Stimulated activated CD8-positive, alpha-beta memory T cell treated with anti-CD3 and anti-CD28 coated beads, Interleukin-15, amount 100 ng/mL, for 48 hours (primary cell): ENCODE measurements at regions not wholly inside any gene's neighbourhood (a gene's known extent, or its start where the extent isn't known, plus 50 kb on each side); places are given as distances from the start of the nearest gene placed in this dataset.
"Not testable (repeated sequence)": the region's sequence is repeated elsewhere in the genome, so short reads cannot be mapped to it uniquely, and the experiment has no call there.

Experiments
- DNase-seq, 2 donors: peaks; one replicate each; pipeline ENCODE4 v3.0.0-alpha.2; 2020; ENCODE audit warnings: low read depth in 2 of 2

DNA sequence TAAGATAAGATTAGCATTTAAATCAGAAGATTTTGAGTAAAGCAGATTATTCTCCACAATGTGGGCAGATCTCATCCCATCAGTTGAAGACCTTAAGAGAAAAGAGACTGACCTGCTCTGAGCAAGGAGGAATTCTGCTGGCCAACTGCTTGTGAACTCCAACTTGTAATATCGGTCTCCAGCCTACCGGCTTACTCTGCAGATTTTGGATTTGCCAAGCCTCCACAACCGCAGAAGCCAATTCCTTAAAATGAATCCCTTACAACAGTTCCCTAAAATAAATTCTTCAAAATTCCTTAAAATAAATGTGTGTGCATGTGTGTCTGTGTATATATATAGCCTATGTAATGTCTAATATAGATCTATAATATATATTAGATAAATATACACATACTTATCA lies 107.4 kb upstream of the KLF13 start:
- DNase-seq = no peak

DNA sequence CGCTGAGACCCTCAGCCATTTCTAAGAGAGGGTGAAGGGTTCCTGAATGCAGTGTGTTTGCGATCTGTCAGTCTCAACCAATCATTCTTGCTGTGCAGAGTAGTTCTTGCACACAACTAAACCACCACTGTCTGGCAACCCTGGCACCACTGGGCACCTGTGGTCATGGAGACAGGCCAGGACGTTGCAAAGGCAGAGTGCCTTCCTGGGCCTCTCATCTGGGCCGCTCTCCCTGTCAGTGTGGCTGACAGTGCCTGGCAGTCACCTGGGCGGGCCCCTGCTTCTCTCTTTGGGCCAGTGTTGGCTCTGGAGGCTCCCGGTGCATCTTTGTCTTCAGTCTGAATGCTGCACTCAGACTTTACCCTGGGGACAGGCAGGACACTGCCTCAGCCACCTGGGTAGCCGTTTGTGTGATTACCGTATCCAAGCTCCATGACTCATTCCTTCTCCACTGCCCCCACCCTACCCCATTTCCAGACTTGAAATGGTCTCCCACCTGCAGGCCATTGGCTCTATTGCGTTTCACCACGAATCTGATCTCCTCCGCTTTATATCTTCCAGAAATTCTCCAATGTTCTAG lies 104.6 kb upstream of the KLF13 start:
- DNase-seq = no peak

DNA sequence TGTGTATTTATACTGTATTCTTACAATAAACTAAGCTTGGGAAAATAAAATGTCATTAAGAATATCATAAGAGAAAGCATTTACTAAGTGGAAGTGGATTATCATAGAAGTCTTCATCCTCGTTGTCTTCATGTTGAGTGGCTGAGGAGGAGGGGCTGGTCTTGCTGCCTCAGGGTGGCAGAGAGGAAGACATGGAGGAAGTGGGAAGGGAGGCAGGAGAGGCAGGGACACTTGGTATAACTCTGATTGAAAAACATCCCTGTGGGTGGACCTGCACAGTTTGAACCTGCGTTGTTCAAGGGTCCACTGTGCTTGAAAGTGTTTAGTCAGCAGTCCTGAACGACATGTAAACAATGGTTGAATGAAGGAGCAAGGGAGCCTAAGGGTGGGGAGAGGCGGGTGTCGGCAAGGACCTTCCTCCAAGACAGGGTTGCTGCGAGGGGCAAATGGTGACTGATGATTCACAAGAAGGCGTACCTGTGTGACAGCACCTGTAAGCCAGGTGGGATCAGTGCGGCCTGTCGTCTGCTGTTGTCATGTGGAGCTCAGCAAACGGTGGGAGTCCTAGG lies 103.8 kb upstream of the KLF13 start:
- DNase-seq = no peak

DNA sequence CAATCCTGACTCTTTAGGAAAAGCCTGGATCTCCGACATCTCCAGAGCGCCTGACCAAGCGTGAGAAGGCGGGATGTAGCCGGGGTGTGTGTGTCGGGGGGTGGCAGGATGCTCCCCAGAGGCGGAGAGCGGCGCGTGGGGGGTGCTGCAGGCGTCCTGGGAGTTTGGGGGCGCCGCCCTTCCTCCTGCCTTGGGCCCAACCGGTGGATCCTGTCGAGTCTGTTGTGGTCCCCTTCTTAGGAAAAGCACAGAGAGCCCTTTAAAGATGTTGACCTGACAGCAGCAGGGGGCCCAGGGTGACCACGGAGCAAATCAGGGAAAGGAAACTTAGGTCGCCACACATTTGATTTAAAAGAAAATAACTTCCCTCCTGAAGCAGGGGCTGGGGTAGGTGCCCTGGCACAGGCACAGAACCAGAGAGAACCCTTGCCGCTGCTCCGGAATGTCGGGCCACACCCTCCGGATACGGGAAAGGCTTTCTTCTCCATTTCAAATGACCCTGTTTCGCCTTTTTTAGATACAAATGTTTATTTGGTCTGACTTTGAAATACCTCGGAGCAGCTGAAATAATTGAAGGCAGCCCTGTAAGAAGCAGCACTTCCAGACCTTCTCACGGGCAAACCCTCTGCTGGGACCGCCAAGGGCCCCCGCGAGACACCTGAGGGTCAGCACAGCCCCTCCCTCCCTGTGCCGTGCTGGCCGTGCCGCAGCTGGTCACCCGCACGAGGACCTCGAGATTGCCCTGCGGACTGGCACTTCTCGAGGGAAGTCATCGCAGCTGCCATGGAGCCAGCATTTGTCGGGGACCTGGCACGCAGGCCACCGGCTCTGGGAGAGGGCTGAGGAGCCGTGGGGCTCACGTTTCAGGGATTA lies 102.9 kb upstream of the KLF13 start:
- no peak for DNase-seq

DNA sequence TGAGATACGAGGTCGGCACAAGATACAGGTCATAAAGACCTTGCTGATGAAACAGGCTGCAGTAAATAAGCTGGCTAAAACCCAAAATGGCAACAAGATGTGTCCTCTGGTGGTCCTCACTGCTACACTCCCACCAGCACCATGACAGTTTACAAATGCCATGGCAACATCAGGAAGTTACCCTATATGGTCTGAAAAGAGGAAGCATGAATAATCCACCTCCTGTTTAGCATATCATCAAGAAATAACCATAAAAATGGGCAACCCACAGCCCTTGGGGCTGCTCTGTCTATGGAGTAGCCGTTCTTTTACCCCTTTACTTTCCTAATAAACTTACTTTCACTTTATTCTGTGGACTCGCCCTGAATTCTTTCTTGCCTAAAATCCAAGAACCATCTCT lies 102.0 kb upstream of the KLF13 start:
- DNase-seq = not testable (repeated sequence)

DNA sequence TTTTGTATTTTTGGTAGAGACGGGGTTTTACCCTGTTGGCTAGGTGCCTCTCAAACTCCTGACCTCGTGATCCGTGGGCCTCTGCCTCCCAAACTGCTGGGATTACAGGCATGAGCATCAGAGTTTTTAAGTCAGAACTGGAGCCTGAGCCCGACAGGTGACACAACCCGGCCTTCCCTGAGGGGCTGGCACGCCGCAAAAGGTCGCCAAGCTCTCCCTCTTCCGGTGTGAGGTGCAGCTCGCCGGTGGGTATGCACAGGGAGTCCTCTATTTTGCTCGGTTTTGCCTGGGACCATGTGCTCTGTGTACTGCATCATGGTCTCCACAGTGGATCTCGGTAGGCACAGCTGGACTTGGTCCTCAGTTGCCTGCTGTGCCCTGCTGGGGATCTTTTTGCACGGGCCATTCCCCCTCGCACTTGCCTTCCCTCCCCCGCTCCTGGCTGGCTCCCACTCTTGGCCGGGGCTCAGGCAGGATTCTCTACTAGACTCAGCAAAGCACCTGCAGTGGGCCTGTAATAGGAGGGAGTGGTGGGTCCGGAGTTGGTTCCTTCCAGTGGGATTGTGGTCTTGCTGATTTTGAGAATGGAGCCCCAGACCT lies 101.2 kb upstream of the KLF13 start:
- no peak for DNase-seq

DNA sequence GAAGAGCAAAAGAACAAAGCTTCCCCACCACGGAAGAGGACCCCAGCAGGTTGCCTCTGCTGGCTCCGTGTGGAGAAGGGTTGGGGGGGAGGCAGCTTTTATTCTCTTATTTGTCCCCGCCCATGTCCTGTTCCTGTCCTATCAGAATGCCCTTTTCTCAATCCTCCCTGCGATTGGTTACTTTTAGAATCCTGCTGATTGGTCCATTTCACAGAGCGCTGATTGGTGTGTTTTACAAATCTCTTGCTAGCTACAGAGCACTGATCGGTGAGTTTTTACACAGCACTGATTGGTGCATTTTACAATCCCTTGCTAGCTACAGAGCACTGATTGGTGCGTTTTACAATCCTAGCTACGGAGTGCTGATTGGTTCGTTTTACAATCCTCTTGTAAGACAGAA lies 100.6 kb upstream of the KLF13 start:
- no peak for DNase-seq

DNA sequence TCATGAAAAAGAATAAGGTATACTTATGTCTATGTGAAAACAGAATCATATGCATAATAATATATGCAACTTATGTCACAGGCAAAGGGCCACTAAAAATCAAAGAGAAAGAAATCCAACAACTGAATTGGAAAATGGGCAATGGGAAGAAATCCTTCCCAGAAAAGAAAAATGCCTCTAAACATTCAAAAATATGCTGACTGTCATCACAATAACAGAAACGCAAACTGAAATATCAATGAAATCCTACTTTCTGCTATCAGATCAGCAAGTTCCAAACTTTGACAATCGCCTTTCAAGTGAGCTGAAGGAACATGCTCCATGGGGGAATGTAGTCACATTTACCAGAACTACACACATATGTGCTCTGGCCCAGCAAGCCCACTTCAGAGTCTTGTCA lies 99.4 kb upstream of the KLF13 start:
- DNase-seq = no peak

DNA sequence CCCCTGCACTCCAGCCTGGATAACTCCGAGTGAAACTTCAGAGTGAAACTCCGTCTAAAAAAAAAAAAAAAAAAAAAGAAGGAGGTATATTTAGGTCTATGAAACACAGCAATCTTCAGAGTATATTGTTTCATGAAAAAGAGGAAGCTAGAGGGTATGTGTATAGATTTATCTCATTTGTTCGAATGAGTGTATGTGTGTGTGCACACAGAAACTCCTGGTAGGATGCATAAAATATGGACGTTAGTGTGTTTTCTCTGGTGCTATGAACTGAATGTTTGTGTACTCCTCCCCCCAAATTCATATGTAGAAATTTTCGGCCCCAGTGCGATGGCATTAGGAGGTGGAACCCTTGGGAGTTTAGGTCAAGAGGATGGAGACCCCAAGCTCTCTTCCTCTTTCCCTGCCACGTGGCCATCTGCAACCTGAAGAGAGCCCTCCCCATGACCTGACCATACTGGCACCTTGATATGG lies 98.6 kb upstream of the KLF13 start:
- DNase-seq = no peak

DNA sequence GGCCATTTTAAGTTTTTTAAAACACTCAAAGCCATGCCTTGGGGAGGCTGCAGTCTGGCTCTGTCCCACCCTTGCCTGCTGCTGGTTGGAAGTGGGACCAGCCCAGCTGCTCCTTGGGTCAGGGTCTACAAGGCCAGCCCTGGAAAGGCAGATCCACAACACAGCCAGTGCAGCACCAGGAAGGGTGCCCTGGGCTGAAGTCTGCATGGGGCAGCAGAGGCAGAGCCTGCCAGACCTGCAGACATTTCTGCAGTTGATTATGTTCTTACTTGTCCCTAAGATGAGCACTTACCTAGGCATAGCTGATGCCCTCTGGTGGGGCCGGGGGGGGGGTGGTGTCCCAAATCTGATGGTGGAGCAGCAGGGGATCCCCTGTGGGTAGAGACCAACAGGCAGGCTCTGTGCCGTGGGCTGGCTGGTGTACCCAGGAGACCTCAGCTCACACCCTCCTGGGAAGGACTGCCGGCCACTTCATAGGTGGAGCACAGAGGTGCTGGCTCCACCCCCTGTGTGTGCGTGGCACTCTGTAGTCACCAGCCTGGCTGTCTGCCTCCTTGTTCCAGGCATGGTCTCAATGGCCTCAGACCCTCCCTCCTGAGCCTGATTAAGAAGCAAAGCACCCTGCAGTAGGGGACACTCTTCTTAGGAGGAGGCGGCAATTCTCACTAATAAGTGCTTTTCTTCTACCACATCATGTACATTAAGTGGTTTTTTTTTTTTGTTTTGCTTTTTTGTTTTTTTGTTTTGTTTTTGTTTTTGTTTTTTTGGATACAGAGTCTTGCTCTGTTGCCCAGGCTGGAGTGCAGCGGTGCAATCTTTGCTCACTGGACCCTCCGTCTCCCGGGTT lies 97.4 kb upstream of the KLF13 start:
- no peak for DNase-seq

DNA sequence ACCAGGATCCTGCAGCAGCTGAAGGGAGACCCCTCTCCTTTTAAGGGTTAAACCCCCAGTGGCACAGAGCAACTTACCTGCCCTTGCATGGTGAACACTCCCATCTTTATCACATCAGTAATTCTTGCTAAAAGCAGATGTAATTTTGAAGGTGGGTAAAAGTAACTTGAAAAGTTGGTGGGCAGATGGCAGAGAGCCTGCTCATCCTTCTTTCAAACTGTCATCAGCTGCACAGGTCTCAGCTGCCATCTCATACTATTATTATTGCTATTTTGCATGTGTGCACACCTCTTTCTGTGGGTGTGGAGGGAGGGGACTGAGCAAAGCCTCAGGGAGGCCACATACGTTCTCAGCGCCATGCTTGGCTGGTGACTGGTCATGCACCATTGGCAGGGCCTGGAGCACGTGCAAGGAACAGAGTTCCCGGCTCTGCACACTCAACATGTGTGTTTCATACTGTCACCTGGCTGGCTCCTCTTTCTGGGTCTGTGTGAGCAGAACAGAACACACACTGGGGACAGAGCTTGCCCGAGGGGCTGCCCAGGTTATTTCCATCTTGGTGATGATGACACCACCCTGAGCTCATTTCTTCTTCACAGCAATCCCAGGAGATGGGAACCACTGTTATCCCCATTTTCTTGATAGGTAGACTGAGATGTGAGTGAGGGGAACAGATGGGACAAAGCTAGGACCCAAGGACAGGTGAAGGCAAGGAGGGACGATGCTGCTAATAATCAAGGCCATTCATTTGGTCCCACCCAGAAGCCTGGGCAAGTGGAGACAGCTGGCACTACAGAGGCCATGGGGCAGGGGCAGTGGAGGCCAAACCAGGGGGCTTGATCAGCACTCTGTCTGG lies 95.8 kb upstream of the KLF13 start:
- DNase-seq = no peak

DNA sequence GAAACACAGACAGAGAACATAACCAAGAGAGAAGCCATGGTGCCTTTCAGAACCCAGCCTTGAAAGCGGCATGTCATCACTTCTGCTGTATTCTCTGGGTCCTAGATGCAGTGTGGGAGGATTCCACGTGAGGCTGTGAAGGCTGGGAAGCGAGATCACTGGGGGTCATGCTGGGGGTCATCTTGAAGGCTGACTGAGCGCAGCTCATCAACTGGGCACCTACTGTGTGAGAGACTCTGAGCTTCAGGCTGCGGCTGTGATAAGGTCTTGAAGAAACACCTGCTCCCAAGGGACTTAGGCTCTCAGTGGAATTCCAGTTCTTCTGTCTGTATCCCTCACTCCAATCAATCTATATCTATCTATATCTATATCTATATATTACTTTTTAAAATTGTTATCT lies 91.8 kb upstream of the KLF13 start:
- no peak for DNase-seq

DNA sequence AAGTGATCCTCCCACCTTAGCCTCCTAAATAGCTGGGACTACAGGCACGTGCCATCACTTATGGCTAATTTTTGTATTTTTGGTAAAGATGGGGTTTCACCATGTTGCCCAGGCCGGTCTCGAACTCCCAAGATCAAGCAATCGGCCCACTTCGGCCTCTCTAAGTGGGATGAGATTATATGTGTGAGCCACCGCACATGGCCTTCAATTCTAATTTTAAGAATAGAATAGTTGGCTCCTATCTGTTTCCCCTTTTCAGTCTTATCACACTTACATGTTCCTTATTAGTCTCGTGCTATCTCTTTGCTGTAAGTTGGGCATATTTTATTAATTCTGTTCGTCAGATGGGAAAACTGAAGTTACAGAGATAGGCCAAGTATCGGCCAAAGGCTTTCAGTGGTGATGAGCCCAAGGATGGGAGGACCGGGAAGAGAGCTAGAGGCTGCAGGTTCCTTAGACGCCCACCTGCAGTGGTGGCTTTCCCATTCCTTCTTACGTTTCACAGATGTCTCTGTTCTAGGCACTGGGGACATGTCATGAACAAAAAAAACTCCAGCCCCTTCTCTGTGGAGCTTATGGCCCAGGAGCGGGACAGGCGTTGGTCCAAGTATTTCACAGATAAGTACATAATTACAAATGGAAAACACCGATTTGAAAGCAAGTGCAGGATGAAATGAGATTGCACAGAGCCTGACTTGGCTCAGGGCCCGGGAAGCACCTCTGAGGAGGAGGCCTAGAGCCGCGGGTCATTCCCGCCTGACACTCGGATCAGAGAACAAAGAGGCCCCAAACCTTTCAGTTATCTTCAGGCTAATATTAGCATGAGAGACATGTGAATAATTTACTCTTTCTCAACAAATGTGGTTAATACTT lies 91.1 kb upstream of the KLF13 start:
- DNase-seq = no peak

DNA sequence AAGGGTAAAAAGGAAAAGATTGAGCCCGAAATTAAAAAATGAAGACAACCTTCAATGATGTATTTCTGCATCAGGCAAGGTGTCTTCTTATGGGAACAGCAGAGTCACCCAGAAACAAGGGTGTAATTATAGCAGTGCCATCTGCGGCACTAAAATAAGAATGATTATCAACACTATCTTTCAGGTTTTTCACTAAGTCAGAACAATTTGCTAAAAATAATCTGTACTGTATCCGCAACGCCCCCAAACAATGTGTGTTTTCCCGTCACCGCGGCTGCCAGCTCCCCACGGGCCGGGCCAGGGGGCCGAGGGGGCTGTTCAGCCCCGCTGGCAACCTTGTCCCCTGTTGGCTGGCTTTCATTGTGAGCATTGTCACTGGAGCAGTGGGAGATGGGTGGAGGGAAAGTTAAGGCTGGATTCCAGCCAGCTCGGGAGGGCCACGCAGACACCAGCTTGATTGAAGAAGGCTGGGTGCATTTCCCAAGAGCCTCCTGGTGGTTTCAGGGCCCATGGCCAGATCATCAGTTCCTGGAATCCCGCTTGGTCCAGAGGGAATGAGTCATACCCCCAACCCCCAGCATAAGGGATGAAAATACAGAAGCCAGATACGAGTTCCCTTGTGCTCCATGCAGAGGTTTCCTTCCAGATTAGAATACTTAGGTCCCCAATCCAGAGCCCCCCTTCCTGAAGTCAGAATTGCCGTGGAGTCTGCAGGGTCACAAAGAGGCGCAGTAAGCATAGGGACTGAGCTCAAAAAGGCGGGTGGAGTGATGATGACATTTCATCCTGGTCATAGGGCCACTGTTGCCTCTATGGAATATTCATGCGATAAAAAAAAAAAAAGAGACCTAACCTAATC lies 90.2 kb upstream of the KLF13 start:
- DNase-seq = no peak

DNA sequence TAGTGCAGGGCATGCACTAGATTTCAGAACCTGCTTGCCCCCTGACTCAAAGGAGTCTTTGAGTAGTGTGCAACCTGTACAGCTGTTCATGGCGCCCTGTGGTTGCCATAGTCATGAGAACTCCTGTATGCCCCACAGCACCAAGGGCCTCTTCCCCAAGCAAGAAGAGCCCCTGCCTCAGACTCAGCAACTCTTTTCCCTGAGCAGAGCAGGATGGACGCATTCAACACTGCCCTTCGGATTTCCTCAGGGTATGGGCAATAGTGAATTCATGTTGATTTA lies 89.7 kb upstream of the KLF13 start:
- DNase-seq = no peak

DNA sequence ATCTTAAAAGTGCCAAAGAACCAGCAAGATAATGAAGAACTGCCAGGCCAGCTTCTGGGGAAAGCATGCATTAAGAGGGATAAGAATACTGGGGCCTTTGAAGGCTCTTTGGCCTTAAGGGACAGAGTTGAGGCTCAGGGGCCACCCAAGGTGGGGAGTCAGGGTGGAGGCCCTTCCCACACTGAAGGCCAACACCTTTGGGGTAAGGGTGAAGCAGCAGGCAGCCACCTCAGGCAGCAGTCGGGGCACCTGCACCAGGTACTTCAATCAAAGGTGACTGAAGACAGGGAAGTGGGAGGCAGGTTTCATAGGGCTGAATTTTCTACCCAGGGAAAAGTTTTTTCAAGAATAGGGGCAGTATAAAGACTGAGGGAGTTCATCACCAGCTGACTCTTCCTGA lies 87.7 kb upstream of the KLF13 start:
- no peak for DNase-seq

DNA sequence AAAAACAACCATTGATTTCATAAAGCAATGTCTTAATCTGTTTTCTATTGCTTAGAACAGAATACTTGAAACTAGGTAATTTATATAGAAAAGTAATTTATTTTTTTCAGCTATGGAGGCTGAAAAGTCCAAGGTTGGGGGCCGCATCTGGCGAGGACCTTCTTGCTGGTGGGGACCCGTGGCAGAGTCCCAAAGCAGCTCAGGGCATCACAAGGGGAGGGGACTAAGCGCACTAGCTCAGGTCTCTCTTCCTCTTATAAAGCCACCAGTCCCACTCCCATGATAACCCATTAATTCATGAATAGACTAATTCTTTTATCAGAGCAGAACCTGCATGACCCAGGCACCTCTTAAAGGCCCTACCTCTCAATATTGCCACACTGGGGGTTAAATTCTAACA lies 87.2 kb upstream of the KLF13 start:
- DNase-seq = no peak

DNA sequence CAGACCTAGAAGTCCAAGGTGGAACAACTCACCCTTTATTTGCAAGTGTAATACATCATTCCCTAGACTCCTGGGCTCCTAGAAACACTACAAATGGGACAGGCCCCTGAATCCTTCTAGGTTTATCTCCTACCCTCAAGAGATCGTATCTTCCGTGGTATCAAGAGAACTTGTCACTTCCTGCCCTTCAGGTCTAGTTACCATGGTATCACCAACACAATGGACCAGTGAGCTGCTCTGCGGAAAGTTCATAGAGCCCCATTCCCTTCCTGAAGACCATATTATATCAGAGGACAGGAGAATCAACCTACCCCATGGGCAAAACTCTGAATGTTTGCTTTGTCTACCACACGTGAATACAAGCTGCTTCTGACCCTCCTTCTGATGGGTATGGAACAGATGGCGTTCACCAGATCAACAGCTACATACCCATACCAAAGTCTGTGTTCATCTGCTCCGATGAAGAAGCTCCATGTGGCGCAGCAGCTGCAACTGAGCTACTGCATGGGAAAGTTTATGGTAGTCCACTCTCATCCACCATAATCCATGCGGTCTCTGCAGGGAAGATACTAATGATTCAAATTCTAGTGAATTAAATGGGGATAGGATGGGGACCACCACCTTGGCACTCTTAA lies 84.6 kb upstream of the KLF13 start:
- no peak for DNase-seq

DNA sequence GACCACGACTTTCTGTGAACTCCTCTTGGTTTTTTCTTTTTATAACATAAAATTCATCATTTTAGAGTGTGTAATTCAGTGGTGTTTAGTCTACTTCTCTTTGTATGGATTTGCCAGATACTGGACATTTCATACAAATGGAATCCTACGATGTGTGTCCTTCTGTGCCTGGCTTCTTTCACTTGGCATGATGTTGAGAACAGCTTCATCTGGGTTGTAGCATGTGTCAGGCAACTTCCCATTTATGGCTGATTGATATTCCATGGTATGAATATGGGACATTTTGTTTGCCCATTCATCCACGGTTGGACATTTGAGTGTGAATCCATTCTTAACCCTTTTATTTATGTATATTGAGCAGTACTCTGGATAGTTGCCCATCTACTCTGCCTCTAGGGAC lies 82.7 kb upstream of the KLF13 start:
- DNase-seq = no peak
